MM.1S (cell line): ENCODE measurements at regions not wholly inside any gene's neighbourhood (a gene's known extent, or its start where the extent isn't known, plus 50 kb on each side); places are given as distances from the start of the nearest gene placed in this dataset.

Experiments
- DNase-seq: peaks from one replicate; pipeline ENCODE4 v3.0.0-alpha.2; 2015
- H2AFZ ChIP-seq: fragments of 300-600 bp; sonication (generic); 2 replicates; pipeline ENCODE4 v1.6.0; 2016; ENCODE audit warnings: antibody characterized with exemption, low read length
- H3F3A ChIP-seq: fragments of 300-600 bp; sonication (generic); 2 replicates; pipeline ENCODE4 v1.6.1; 2016; ENCODE audit warnings: mild to moderate bottlenecking, antibody characterized with exemption, low read length, moderate library complexity, mixed read lengths; ENCODE audit not compliant: insufficient read depth
- H3K27ac ChIP-seq: fragments of 300-600 bp; sonication (generic); 2 replicates; pipeline ENCODE4 v1.5.1; 2016; ENCODE audit warnings: mild to moderate bottlenecking, low read length
- H3K27me3 ChIP-seq: fragments of 300-600 bp; sonication (generic); replicated peaks from 2 replicates; pipeline ENCODE4 v1.6.0; 2016; ENCODE audit warnings: low read length; ENCODE audit not compliant: insufficient read depth
- H3K36me3 ChIP-seq: fragments of 300-600 bp; sonication (generic); replicated peaks from 2 replicates; pipeline ENCODE4 v1.6.1; 2016; ENCODE audit warnings: mild to moderate bottlenecking, low read length, mixed read lengths; ENCODE audit not compliant: insufficient read depth
- H3K4me1 ChIP-seq: fragments of 300-600 bp; sonication (generic); 2 replicates; pipeline ENCODE4 v1.6.1; 2016; ENCODE audit warnings: low read length, mixed read lengths
- H3K4me2 ChIP-seq: fragments of 300-600 bp; sonication (generic); 2 replicates; pipeline ENCODE4 v1.6.0; 2016; ENCODE audit warnings: low read depth, low read length
- H3K4me3 ChIP-seq: fragments of 300-600 bp; sonication (generic); 2 replicates; pipeline ENCODE4 v1.5.1; 2016; ENCODE audit warnings: low read length, mixed read lengths
- H3K79me2 ChIP-seq: fragments of 300-600 bp; sonication (generic); 2 replicates; pipeline ENCODE4 v1.6.1; 2016; ENCODE audit warnings: mixed run types, low read length, mixed read lengths
- H3K9ac ChIP-seq: fragments of 300-600 bp; sonication (generic); 2 replicates; pipeline ENCODE4 v1.6.1; 2016; ENCODE audit warnings: low read length, mixed read lengths
- H3K9me2 ChIP-seq: fragments of 300-600 bp; sonication (generic); replicated peaks from 2 replicates; pipeline ENCODE4 v1.6.1; 2016; ENCODE audit warnings: mild to moderate bottlenecking, low read length, mixed read lengths; ENCODE audit not compliant: insufficient read depth
- H3K9me3 ChIP-seq: fragments of 300-600 bp; sonication (generic); replicated peaks from 2 replicates; pipeline ENCODE4 v1.6.1; 2016; ENCODE audit warnings: mild to moderate bottlenecking, low read length, mixed read lengths; ENCODE audit not compliant: insufficient read depth
- H4K20me1 ChIP-seq: fragments of 300-600 bp; sonication (generic); 2 replicates; pipeline ENCODE4 v1.6.1; 2016; ENCODE audit warnings: mild to moderate bottlenecking, low read length, moderate library complexity, mixed read lengths; ENCODE audit not compliant: insufficient read depth
- CTCF ChIP-seq: fragments of 300-600 bp; sonication (generic); IDR thresholded peaks from 2 replicates; pipeline ENCODE4 v1.5.1; 2016; ENCODE audit warnings: antibody characterized with exemption, low read length, mixed read lengths
- EZH2 ChIP-seq: fragments of 300-600 bp; sonication (generic); optimal IDR thresholded peaks from 2 replicates; pipeline ENCODE3; 2017; ENCODE audit warnings: low read depth, mild to moderate bottlenecking, antibody characterized with exemption, low read length, mixed read lengths
- EZH2phosphoT487 ChIP-seq: fragments of 300-600 bp; sonication (generic); IDR thresholded peaks from 2 replicates; pipeline ENCODE4 v1.6.1; 2018; ENCODE audit warnings: antibody characterized with exemption, low read length

- no peaks in the 10 kb centered on the region for H3K79me2 ChIP-seq
- no peaks in the 10 kb centered on the region for H3F3A ChIP-seq
- no peak overlapping the region for H3K4me2 ChIP-seq
- no peaks in the 10 kb centered on the region for H3K4me1 ChIP-seq
- H3K9me3 ChIP-seq = no peaks in the 10 kb centered on the region
- TF ChIP-seq EZH2phosphoT487 (no peak), CTCF (no peak), EZH2 (no peak)
- no peaks in the 10 kb centered on the region for H3K9me2 ChIP-seq
- no peak overlapping the region for H3K27ac ChIP-seq
- no peaks in the 10 kb centered on the region for H3K27me3 ChIP-seq
- no peak for DNase-seq
- no peak overlapping the region for H2AFZ ChIP-seq
- H4K20me1 ChIP-seq = no peaks in the 10 kb centered on the region
- no peak overlapping the region for H3K9ac ChIP-seq
- H3K36me3 ChIP-seq = no peaks in the 10 kb centered on the region
- no peak overlapping the region for H3K4me3 ChIP-seq
Measured at GRCh38 chr18:9029131-9029530, 73.4 kb upstream of the NDUFV2 start.

DNA sequence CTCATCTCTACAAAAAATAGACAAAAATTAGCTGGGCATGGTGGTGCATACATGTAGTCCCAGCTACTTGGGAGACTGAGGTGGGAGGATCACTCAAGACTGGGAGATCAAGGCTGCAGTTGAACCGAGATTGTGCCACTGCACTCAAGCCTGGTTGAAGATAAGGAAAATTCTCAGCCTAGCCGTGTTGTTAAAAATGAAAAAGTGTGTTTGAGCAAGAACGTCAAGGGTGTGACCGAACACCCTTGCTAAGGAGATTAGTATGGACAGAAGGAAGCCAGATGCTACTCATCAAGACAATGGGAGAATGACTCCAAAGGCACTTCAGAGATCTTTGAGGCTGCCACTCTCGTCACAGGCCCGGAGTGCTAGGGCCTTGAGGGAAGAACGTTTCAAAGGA, 70.0 kb upstream of the NDUFV2 start:
- TF ChIP-seq CTCF = no peak
- TF ChIP-seq EZH2 = no peak
- no peak for TF ChIP-seq EZH2phosphoT487
- H3K4me1 ChIP-seq = no peaks in the 10 kb centered on the region
- no peak overlapping the region for H3K27ac ChIP-seq
- H2AFZ ChIP-seq = no peak overlapping the region
- H3K27me3 ChIP-seq = no peaks in the 10 kb centered on the region
- no peak overlapping the region for H3K9ac ChIP-seq
- no peak for DNase-seq
- no peaks in the 10 kb centered on the region for H4K20me1 ChIP-seq
- H3F3A ChIP-seq = no peaks in the 10 kb centered on the region
- no peaks in the 10 kb centered on the region for H3K36me3 ChIP-seq
- no peaks in the 10 kb centered on the region for H3K9me3 ChIP-seq
- H3K79me2 ChIP-seq = no peaks in the 10 kb centered on the region
- H3K9me2 ChIP-seq = no peaks in the 10 kb centered on the region
- H3K4me3 ChIP-seq = no peak overlapping the region
- no peak overlapping the region for H3K4me2 ChIP-seq

- no peaks in the 10 kb centered on the region for H4K20me1 ChIP-seq
- no peak overlapping the region for H3K27ac ChIP-seq
- no peak overlapping the region for H3K9ac ChIP-seq
- TF ChIP-seq EZH2phosphoT487 (no peak), EZH2 (no peak), CTCF (no peak)
- no peaks in the 10 kb centered on the region for H3K36me3 ChIP-seq
- H3K9me3 ChIP-seq = no peaks in the 10 kb centered on the region
- H3K4me3 ChIP-seq = no peak overlapping the region
- DNase-seq = no peak
- H3K4me1 ChIP-seq = no peaks in the 10 kb centered on the region
- no peaks in the 10 kb centered on the region for H3F3A ChIP-seq
- no peaks in the 10 kb centered on the region for H3K79me2 ChIP-seq
- no peaks in the 10 kb centered on the region for H3K27me3 ChIP-seq
- no peak overlapping the region for H3K4me2 ChIP-seq
- H2AFZ ChIP-seq = no peak overlapping the region
- no peaks in the 10 kb centered on the region for H3K9me2 ChIP-seq
Measured at GRCh38 chr18:9038277-9038871, 64.1 kb upstream of the NDUFV2 start.
